HepG2 (cell line): ENCODE measurements at regions not wholly inside any gene's neighbourhood (a gene's known extent, or its start where the extent isn't known, plus 50 kb on each side); places are given as distances from the start of the nearest gene placed in this dataset.

Experiments
- ATAC-seq: fragments of 200-7000 bp; cut with Tn5 transposase; 3 replicates; pipeline ENCODE4 v1.9.1; 2020; ENCODE audit warnings: mild to moderate bottlenecking, moderate library complexity
- BruUV-seq: library from RNA; stranded (reverse); fragments of 400-500 nt; replicated peaks from 2 replicates; lab custom pipeline; 2021; lab: Mats Ljungman, UMichigan
- CTCF ChIA-PET: fragments of 300-600 bp; formaldehyde crosslinking; extraction: SDS; loops from one replicate; lab custom pipeline; 2021; ENCODE audit warnings: low total read pairs, inconsistent platforms, low intra/inter-chr PET ratio; lab: Yijun Ruan, JAX
- POLR2A ChIA-PET: fragments of 350-600 bp; sonication (Branson Sonifier 250); formaldehyde crosslinking; loops from one replicate; lab custom pipeline; 2020; ENCODE audit warnings: antibody characterized with exemption, inconsistent platforms; lab: Yijun Ruan, JAX
- DNase-seq: peaks from one replicate; pipeline ENCODE4 v3.0.0-alpha.2; 2015; ENCODE audit warnings: low spot score
- FAIRE-seq: peaks from 3 replicates; lab custom pipeline; 2011; peaks lifted over from hg19 to GRCh38; lab: Jason Lieb, UNC
- H2AFZ ChIP-seq: one replicate; pipeline ENCODE4 v1.6.1; 2011; ENCODE audit warnings: low read length, inconsistent platforms
- H3K27ac ChIP-seq: fragments of 300-600 bp; 3 replicates; pipeline ENCODE4 v1.8.0; 2011; ENCODE audit warnings: mixed run types, mild to moderate bottlenecking, mixed read lengths, low read length, inconsistent platforms; ENCODE audit not compliant: insufficient read depth; ENCODE audit errors: extremely low read length
- H3K27me3 ChIP-seq, 2 experiments: fragments of 200-600 bp in 1 of 2; 2 replicates in 1 of 2; 3 replicates in 1 of 2; pipeline versions ENCODE4 v1.6.0 to v1.8.0; 2011; ENCODE audit warnings: low read length in 2 of 2, mild to moderate bottlenecking in 2 of 2, moderate library complexity in 2 of 2, inconsistent platforms in 1 of 2; ENCODE audit not compliant: insufficient read depth in 2 of 2, control insufficient read depth in 1 of 2
- H3K36me3 ChIP-seq, 2 experiments: fragments of 200-600 bp in 1 of 2; replicated peaks in 1 of 2; 2 replicates in 1 of 2; 3 replicates in 1 of 2; pipeline versions ENCODE4 v1.5.1 to v1.8.0; 2011; ENCODE audit warnings: low read length in 2 of 2, inconsistent platforms in 1 of 2; ENCODE audit not compliant: insufficient read depth in 2 of 2, control insufficient read depth in 1 of 2
- H3K4me1 ChIP-seq: 2 replicates; pipeline ENCODE4 v1.5.1; 2012; ENCODE audit warnings: low read length, inconsistent platforms; ENCODE audit not compliant: insufficient read depth
- H3K4me2 ChIP-seq: 2 replicates; pipeline ENCODE4 v1.6.0; 2011; ENCODE audit warnings: low read depth, low read length, inconsistent platforms
- H3K4me3 ChIP-seq, 3 experiments: fragments of 200-600 bp in 1 of 3; sonication (generic), shearing (Covaris generic) in 1 of 3; replicated peaks in 1 of 3; 2 replicates each; pipeline ENCODE4 v1.5.1; 2011 to 2016; ENCODE audit warnings: low read length in 3 of 3, inconsistent platforms in 2 of 3, low read depth in 2 of 3, mild to moderate bottlenecking in 2 of 3, control low read depth in 1 of 3, mixed read lengths in 1 of 3; ENCODE audit not compliant: insufficient read depth in 1 of 3
- H3K79me2 ChIP-seq: one replicate; pipeline ENCODE4 v1.6.1; 2011; ENCODE audit warnings: low read length, inconsistent platforms; ENCODE audit not compliant: insufficient read depth
- H3K9ac ChIP-seq: 2 replicates; pipeline ENCODE4 v1.6.0; 2011; ENCODE audit warnings: mild to moderate bottlenecking, low read depth, low read length, inconsistent platforms; ENCODE audit not compliant: insufficient read depth
- H3K9me3 ChIP-seq: 2 replicates; pipeline ENCODE4 v1.5.1; 2012; ENCODE audit warnings: mild to moderate bottlenecking, low read length
- H4K20me1 ChIP-seq: 2 replicates; pipeline ENCODE4 v1.6.0; 2011; ENCODE audit warnings: inconsistent platforms, mild to moderate bottlenecking, low read length, moderate library complexity; ENCODE audit not compliant: insufficient read depth
- BRD4 ChIP-seq: sonication (generic); formaldehyde crosslinking; IDR thresholded peaks from 2 replicates; pipeline ENCODE4 v1.4.0; 2020; ENCODE audit warnings: missing genetic modification reagents
- FOXP1 ChIP-seq, 2 experiments: fragments of 450-650 bp in 1 of 2; IDR thresholded peaks; 2 replicates each; pipeline ENCODE4 v1.6.1; 2017 to 2018; ENCODE audit warnings: antibody characterized with exemption in 1 of 2
- MED1 ChIP-seq: sonication (generic); formaldehyde crosslinking; IDR thresholded peaks from 2 replicates; pipeline ENCODE4 v1.4.0; 2020; ENCODE audit warnings: missing genetic modification reagents
- MTF1 ChIP-seq: sonication (generic); formaldehyde crosslinking; IDR thresholded peaks from 2 replicates; pipeline ENCODE4 v1.5.0; 2020; ENCODE audit warnings: missing genetic modification reagents
- MYC ChIP-seq: sonication (generic); formaldehyde crosslinking; IDR thresholded peaks from 2 replicates; pipeline ENCODE4 v1.9.0; 2021; ENCODE audit warnings: missing genetic modification reagents, borderline replicate concordance
- PAWR ChIP-seq: sonication (generic); formaldehyde crosslinking; IDR thresholded peaks from 2 replicates; pipeline ENCODE4 v1.4.0; 2020; ENCODE audit warnings: missing genetic modification reagents, mild to moderate bottlenecking, borderline replicate concordance
- SAFB2 ChIP-seq: sonication (generic); formaldehyde crosslinking; IDR thresholded peaks from 2 replicates; pipeline ENCODE4 v1.5.1; 2020; ENCODE audit warnings: missing genetic modification reagents, low read depth, mild to moderate bottlenecking, borderline replicate concordance
- SP140L ChIP-seq: sonication (generic); formaldehyde crosslinking; IDR thresholded peaks from 2 replicates; pipeline ENCODE4 v1.4.0; 2020; ENCODE audit warnings: missing genetic modification reagents, borderline replicate concordance
- SRSF1 ChIP-seq: fragments of 200-400 bp; formaldehyde crosslinking; optimal IDR thresholded peaks from 2 replicates; pipeline ENCODE3; 2017; ENCODE audit warnings: mild to moderate bottlenecking, low read depth, low read length, moderate library complexity
- ZFAT ChIP-seq: sonication (generic); formaldehyde crosslinking; conservative IDR thresholded peaks from 2 replicates; pipeline ENCODE4 v1.8.1; 2023; ENCODE audit warnings: missing genetic modification reagents, inconsistent platforms
- ZNF460 ChIP-seq: sonication (generic); formaldehyde crosslinking; IDR thresholded peaks from 2 replicates; pipeline ENCODE4 v1.5.1; 2020; ENCODE audit warnings: missing genetic modification reagents, mild to moderate bottlenecking, borderline replicate concordance
- ZNF510 ChIP-seq: sonication (generic); formaldehyde crosslinking; IDR thresholded peaks from 2 replicates; pipeline ENCODE4 v1.4.0; 2020; ENCODE audit warnings: low read depth, mild to moderate bottlenecking, missing genetic modification reagents
- ZNF546 ChIP-seq: sonication (generic); formaldehyde crosslinking; conservative IDR thresholded peaks from 2 replicates; pipeline ENCODE4 v1.8.1; 2023; ENCODE audit warnings: mild to moderate bottlenecking, missing genetic modification reagents
- ZNF615 ChIP-seq: sonication (generic); formaldehyde crosslinking; IDR thresholded peaks from 2 replicates; pipeline ENCODE4 v1.5.0; 2020; ENCODE audit warnings: mild to moderate bottlenecking, missing genetic modification reagents, borderline replicate concordance
- ZNF781 ChIP-seq: sonication (generic); formaldehyde crosslinking; IDR thresholded peaks from 2 replicates; pipeline ENCODE4 v1.5.1; 2020; ENCODE audit warnings: borderline replicate concordance, mild to moderate bottlenecking, missing genetic modification reagents; ENCODE audit errors: not compliant biosample characterization
- WGBS: methylation state at CpG from one replicate; pipeline ENCODE4 v1.1.6; 2017; ENCODE audit warnings: low lambda C conversion rate; 5-methylcytosine and 5-hydroxymethylcytosine counted together
- in situ Hi-C: cut with HindIII; loops from 2 replicates; pipeline ENCODE4 v1.10.0; 2017; ENCODE audit warnings: low pct_unique_long_range_greater_than_20kb; ENCODE audit not compliant: extremely low pct_ligation_motif_present
- intact Hi-C: fragments of 100-400 bp; cut with micrococcal nuclease; formaldehyde crosslinking; loops from one replicate; pipeline ENCODE4 v1.10.0; 2022; ENCODE audit not compliant: unreplicated experiment
- TF ChIP-seq, protein P1 (sequence below): sonication (generic); formaldehyde crosslinking; conservative IDR thresholded peaks from 2 replicates; pipeline ENCODE4 v1.8.0; 2022; ENCODE audit warnings: low read depth, missing genetic modification reagents
- TF ChIP-seq, protein P2 (sequence below): sonication (generic); formaldehyde crosslinking; IDR thresholded peaks from 2 replicates; pipeline ENCODE4 v1.8.0; 2022; ENCODE audit warnings: missing genetic modification reagents, mild to moderate bottlenecking, inconsistent platforms, borderline replicate concordance
- TF ChIP-seq, protein P3 (sequence below): sonication (generic); formaldehyde crosslinking; IDR thresholded peaks from 2 replicates; pipeline ENCODE4 v1.4.0; 2020; ENCODE audit warnings: mild to moderate bottlenecking, low read depth, missing genetic modification reagents

DNA sequence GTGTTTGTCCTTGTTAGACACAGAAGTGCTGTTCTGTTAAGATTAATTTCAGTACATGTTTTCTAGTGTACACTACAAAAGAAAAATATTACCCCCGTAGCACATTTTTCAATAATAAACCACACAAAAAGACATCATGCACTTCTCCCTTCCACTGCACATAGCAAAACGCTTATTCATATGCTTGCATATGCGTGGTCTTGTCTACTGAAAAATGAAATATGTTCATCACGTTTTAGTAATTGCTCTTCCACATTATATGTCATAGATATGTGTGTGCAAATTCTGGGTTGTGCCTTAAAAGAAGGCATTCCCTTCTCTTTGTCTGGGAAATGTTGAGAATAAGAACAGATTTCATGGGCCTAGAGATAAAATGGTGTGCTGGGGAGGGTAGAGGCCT, 353.9 kb downstream of the NSUN3 start:
- Histone ChIP-seq H2AFZ (no peak overlapping the region), H3K4me3 (no peak overlapping the region), H4K20me1 (no peaks in the 10 kb centered on the region), H3K9ac (no peak overlapping the region), H3K4me2 (no peak overlapping the region), H3K36me3 (no peaks in the 10 kb centered on the region), H3K9me3 (no peaks in the 10 kb centered on the region), H3K79me2 (no peaks in the 10 kb centered on the region), H3K27ac (no peak overlapping the region), H3K4me1 (no peaks in the 10 kb centered on the region), H3K27me3 (no peaks in the 10 kb centered on the region)
- FAIRE-seq = no peak
- no peak for DNase-seq
- TF ChIP-seq SRSF1 = no peak
- no peak for TF ChIP-seq ZNF510 (CRISPR knock-in tag)
- TF ChIP-seq FOXP1 (IDR thresholded peaks at IDR 0.05) = no peak
- no peak for TF ChIP-seq FOXP1 (CRISPR knock-in tag; IDR thresholded peaks at IDR 0.05)
- TF ChIP-seq ZNF546 (CRISPR knock-in tag) = no peak
- no peak for TF ChIP-seq MYC (CRISPR knock-in tag)
- no peak for TF ChIP-seq PAWR
- no peak for TF ChIP-seq ZNF781
- TF ChIP-seq SAFB2 (CRISPR knock-in tag) = no peak
- TF ChIP-seq MTF1 (CRISPR knock-in tag) = no peak
- TF ChIP-seq ZNF460 = no peak
- ATAC-seq = no peak
- POLR2A ChIA-PET = no interaction called here
- 18% methylated on average over 4 of the region's 4 CpGs for WGBS
- CTCF ChIA-PET = no interaction called here
- in situ Hi-C loops (no loop called here), intact Hi-C loops (no loop called here)
- no TSS peak for BruUV-seq

DNA sequence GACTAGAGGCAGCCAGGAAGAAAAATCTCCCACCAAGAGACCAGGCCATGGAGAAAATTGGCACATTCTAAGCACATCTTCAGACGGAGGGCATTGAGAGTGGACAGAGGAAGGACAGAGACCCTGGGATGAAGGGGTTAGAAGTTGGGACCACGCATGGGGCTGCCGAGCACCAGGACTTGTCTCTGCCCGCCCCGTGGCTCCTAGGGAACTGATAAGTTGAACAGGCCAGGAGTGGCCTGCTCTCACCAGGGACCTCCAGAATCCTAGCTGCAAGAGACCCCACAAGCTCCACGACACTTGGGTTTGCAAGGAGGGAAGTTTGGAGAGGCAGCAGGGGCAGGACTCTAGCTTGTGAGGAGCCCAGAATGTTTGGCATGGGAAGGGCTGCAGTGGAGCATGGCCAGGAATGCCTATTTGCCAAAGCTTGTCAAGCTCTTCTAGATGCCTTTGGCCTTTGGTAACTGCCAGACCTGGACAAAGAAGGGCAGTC, 355.1 kb downstream of the NSUN3 start:
- WGBS = 22% methylated on average over 6 of the region's 6 CpGs
- Histone ChIP-seq H3K36me3 (no peaks in the 10 kb centered on the region), H3K27me3 (no peaks in the 10 kb centered on the region), H3K79me2 (no peaks in the 10 kb centered on the region), H3K27ac (no peak overlapping the region), H4K20me1 (no peaks in the 10 kb centered on the region), H2AFZ (no peak overlapping the region), H3K4me1 (no peaks in the 10 kb centered on the region), H3K9me3 (no peaks in the 10 kb centered on the region), H3K9ac (no peak overlapping the region), H3K4me2 (no peak overlapping the region), H3K4me3 (no peak overlapping the region)
- intact Hi-C loops (no loop called here), in situ Hi-C loops (no loop called here)
- ChIA-PET CTCF (no interaction called here), POLR2A (no interaction called here)
- no TSS peak for BruUV-seq
- ATAC-seq (no peak), DNase-seq (no peak), FAIRE-seq (no peak)
- TF ChIP-seq, protein P1, sequence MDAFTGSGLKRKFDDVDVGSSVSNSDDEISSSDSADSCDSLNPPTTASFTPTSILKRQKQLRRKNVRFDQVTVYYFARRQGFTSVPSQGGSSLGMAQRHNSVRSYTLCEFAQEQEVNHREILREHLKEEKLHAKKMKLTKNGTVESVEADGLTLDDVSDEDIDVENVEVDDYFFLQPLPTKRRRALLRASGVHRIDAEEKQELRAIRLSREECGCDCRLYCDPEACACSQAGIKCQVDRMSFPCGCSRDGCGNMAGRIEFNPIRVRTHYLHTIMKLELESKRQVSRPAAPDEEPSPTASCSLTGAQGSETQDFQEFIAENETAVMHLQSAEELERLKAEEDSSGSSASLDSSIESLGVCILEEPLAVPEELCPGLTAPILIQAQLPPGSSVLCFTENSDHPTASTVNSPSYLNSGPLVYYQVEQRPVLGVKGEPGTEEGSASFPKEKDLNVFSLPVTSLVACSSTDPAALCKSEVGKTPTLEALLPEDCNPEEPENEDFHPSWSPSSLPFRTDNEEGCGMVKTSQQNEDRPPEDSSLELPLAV (CRISPR knock-in tag) = no peak
- TF ChIP-seq, protein P2, sequence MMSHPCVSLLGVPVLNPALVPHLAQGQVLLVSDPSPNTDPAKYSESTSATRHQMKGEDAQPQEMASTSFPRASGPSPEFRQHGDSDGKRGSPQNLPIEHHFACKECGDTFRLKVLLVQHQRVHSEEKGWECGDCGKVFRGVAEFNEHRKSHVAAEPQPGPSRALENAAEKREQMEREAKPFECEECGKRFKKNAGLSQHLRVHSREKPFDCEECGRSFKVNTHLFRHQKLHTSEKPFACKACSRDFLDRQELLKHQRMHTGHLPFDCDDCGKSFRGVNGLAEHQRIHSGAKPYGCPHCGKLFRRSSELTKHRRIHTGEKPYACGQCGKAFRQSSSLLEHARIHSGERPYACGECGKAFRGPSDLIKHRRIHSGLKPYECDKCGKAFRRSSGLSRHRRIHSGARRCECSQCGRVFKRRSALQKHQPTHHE (CRISPR knock-in tag) = no peak
- TF ChIP-seq MED1 = no peak
- TF ChIP-seq, protein P3, sequence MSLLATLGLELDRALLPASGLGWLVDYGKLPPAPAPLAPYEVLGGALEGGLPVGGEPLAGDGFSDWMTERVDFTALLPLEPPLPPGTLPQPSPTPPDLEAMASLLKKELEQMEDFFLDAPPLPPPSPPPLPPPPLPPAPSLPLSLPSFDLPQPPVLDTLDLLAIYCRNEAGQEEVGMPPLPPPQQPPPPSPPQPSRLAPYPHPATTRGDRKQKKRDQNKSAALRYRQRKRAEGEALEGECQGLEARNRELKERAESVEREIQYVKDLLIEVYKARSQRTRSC = no peak
- TF ChIP-seq BRD4 (CRISPR knock-in tag) = no peak
- TF ChIP-seq ZNF615 (CRISPR knock-in tag) = no peak
- TF ChIP-seq ZFAT (CRISPR knock-in tag) = no peak
- no peak for TF ChIP-seq SP140L (CRISPR knock-in tag)
